ENCODE measurements at regions not wholly inside any gene's neighbourhood (a gene's known extent, or its start where the extent isn't known, plus 50 kb on each side); places are given as distances from the start of the nearest gene placed in this dataset.

DNA sequence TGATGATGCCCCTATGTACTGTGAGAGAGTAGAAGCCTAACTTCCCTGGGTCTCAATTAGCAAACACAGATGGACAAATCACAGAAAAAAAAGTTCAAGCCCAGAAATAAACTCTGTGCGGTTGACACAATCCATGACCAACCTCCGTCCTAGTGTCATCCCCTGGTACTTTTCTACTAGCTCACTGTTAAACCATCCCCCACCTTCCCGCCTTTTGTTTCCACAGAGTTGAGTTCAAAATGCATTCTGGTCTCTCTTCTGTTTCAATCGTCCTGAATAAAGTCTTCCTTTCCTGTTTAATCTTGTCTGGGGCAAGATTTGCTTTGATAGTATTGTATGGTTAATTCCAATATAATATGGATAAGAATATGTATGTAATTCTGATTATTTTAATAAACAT, 199.9 kb downstream of the SLC6A15 start:
- H3K27me3 Mint-ChIP-seq, result no peaks in the 10 kb centered on the region
- no peaks in the 10 kb centered on the region for H3K36me3 Mint-ChIP-seq
- no peaks in the 10 kb centered on the region for H3K36me3 ChIP-seq (ENCODE audit: insufficient read depth, low read length)
- H3K9me3 ChIP-seq (ENCODE audit: low read length), result no peaks in the 10 kb centered on the region
- no peak overlapping the region for H3K27ac ChIP-seq (ENCODE audit: low read depth, low read length)
- H3K27ac Mint-ChIP-seq, result no peak overlapping the region
- no peaks in the 10 kb centered on the region for H3K27me3 ChIP-seq (ENCODE audit: insufficient read depth, low read length, poor library complexity, severe bottlenecking)
- no peaks in the 10 kb centered on the region for H3K4me1 ChIP-seq (ENCODE audit: insufficient read depth, low read length)
- no peaks in the 10 kb centered on the region for H3K4me1 Mint-ChIP-seq
- peaks cover 0 to 3% (median 0%) of the 10 kb centered on the region in 5 donors for H3K9me3 Mint-ChIP-seq
- ChIA-PET POLR2A (no interaction called here), CTCF (no interaction called here)
- DNase-seq, result no peak
- H3K4me3 ChIP-seq (ENCODE audit: low read length), result no peak overlapping the region
- H3K4me3 Mint-ChIP-seq, result no peak overlapping the region

DNA sequence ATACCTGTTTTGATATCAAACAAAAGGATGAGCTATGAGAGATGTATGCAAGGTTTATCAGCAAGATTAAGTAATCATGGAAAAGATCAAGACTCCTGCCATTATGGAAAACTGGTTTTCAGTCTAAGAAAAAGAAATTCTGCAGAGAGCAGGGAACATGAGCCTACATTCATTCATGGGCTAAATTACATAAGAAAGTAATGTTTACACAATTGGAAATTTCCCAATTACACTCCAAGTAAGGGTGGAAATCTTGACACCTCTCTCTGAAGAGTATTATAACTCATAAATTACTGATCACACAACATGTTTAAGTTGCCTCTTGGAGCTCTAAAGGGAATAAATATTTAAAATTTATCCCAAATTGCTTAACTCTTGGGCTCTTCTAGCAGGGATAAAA, 206.2 kb downstream of the SLC6A15 start:
- no peaks in the 10 kb centered on the region for H3K27me3 ChIP-seq (ENCODE audit: insufficient read depth, low read length, poor library complexity, severe bottlenecking)
- peaks cover 0 to 2% (median 0%) of the 10 kb centered on the region in 5 donors for H3K9me3 Mint-ChIP-seq
- H3K36me3 ChIP-seq (ENCODE audit: insufficient read depth, low read length), result no peaks in the 10 kb centered on the region
- H3K4me1 Mint-ChIP-seq, result no peaks in the 10 kb centered on the region
- DNase-seq, result no peak
- no peak overlapping the region for H3K4me3 Mint-ChIP-seq
- no peaks in the 10 kb centered on the region for H3K27me3 Mint-ChIP-seq
- POLR2A ChIA-PET, result no interaction called here
- H3K27ac ChIP-seq (ENCODE audit: low read depth, low read length), result no peak overlapping the region
- H3K27ac Mint-ChIP-seq, result no peak overlapping the region
- no peaks in the 10 kb centered on the region for H3K4me1 ChIP-seq (ENCODE audit: insufficient read depth, low read length)
- CTCF ChIA-PET, result no interaction called here
- no peak overlapping the region for H3K4me3 ChIP-seq (ENCODE audit: low read length)
- no peaks in the 10 kb centered on the region for H3K9me3 ChIP-seq (ENCODE audit: low read length)
- no peaks in the 10 kb centered on the region for H3K36me3 Mint-ChIP-seq

DNA sequence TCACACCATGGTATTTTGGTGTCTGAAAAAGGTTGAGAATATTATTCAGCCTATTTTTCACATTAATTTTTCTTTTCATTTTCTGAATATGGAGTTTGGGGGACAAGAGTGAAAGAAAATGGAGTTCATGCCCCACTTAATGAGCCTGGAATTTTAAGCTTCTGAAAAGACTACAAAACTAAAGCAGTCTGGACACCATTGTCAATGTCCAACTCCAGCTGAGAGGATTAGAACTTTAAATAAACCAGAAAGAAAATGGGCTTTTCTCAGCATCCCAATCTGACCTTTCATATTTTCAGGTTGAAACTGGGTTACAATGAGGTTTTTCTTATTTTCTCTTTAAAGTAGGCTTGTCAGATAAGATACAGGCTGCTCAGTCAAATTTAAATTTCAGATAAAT, 207.7 kb downstream of the SLC6A15 start:
- H3K27me3 Mint-ChIP-seq, result no peaks in the 10 kb centered on the region
- peaks cover 0 to 2% (median 0%) of the 10 kb centered on the region in 5 donors for H3K9me3 Mint-ChIP-seq
- Histone ChIP-seq H3K27me3 (ENCODE audit: insufficient read depth, low read length, poor library complexity, severe bottlenecking) (no peaks in the 10 kb centered on the region), H3K4me3 (ENCODE audit: low read length) (no peak overlapping the region), H3K4me1 (ENCODE audit: insufficient read depth, low read length) (no peaks in the 10 kb centered on the region), H3K36me3 (ENCODE audit: insufficient read depth, low read length) (no peaks in the 10 kb centered on the region), H3K9me3 (ENCODE audit: low read length) (no peaks in the 10 kb centered on the region), H3K27ac (ENCODE audit: low read depth, low read length) (no peak overlapping the region)
- ChIA-PET CTCF (no interaction called here), POLR2A (no interaction called here)
- H3K36me3 Mint-ChIP-seq, result no peaks in the 10 kb centered on the region
- H3K27ac Mint-ChIP-seq, result no peak overlapping the region
- DNase-seq, result no peak
- H3K4me1 Mint-ChIP-seq, result no peaks in the 10 kb centered on the region
- no peak overlapping the region for H3K4me3 Mint-ChIP-seq

DNA sequence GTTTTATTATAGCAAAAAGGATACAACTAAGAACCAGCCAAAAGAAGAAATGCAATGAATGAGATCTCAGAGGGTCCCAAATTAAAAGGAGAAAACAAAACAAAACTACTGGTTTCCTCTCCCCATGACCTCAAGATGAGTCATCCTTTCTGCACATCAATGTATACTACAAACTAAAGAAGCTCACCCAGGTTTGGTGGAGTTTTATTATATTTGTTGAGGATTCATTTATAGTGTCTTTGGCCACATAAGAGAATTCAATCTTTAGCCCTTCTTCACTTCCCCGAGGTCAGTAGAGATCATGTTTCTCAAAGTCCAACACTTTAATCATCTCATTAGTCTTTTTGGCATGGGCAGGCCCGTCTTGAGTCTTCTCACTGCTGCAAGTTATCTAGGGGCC, 210.6 kb downstream of the SLC6A15 start:
- CTCF ChIA-PET, result no interaction called here
- H3K36me3 ChIP-seq (ENCODE audit: insufficient read depth, low read length), result no peaks in the 10 kb centered on the region

DNA sequence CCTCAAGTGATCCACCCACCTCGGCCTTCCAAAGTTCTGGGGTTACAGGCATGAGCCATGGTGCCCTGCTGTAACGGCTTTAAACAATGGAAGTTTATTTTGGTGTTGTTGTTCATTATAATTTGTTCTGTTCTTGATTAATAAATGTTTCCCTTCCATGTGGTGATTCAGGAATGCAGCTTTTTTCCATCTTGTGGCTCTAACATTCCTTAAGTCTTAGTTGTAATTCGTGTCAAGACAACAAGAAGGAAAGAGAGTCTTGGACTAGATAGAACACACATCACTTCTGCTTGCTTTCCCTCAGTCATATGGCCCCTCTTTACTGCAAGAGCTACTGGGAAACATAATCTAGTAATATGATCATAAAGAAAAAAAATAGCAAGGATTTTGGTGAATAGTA, 211.6 kb downstream of the SLC6A15 start:
- ChIA-PET CTCF (no interaction called here), POLR2A (no interaction called here)
- Histone ChIP-seq H3K4me1 (ENCODE audit: insufficient read depth, low read length) (no peaks in the 10 kb centered on the region), H3K9me3 (ENCODE audit: low read length) (no peaks in the 10 kb centered on the region), H3K27ac (ENCODE audit: low read depth, low read length) (no peak overlapping the region), H3K36me3 (ENCODE audit: insufficient read depth, low read length) (no peaks in the 10 kb centered on the region), H3K4me3 (ENCODE audit: low read length) (no peak overlapping the region), H3K27me3 (ENCODE audit: insufficient read depth, low read length, poor library complexity, severe bottlenecking) (no peaks in the 10 kb centered on the region)
- peaks cover 0 to 13% (median 2%) of the 10 kb centered on the region in 5 donors for H3K9me3 Mint-ChIP-seq
- H3K4me1 Mint-ChIP-seq, result no peaks in the 10 kb centered on the region
- H3K27me3 Mint-ChIP-seq, result no peaks in the 10 kb centered on the region
- H3K36me3 Mint-ChIP-seq, result no peaks in the 10 kb centered on the region
- DNase-seq, result no peak
- H3K4me3 Mint-ChIP-seq, result no peak overlapping the region
- H3K27ac Mint-ChIP-seq, result no peak overlapping the region

More for the DNA sequence above, 210.6 kb downstream of the SLC6A15 start:
- Histone ChIP-seq H3K4me1 (ENCODE audit: insufficient read depth, low read length) (no peaks in the 10 kb centered on the region), H3K27ac (ENCODE audit: low read depth, low read length) (no peak overlapping the region), H3K9me3 (ENCODE audit: low read length) (no peaks in the 10 kb centered on the region), H3K27me3 (ENCODE audit: insufficient read depth, low read length, poor library complexity, severe bottlenecking) (no peaks in the 10 kb centered on the region), H3K4me3 (ENCODE audit: low read length) (no peak overlapping the region)
- Mint-ChIP-seq H3K9me3 (peaks cover 0 to 4% (median 2%) of the 10 kb centered on the region in 5 donors), H3K27ac (no peak overlapping the region), H3K27me3 (no peaks in the 10 kb centered on the region), H3K4me1 (no peaks in the 10 kb centered on the region), H3K36me3 (no peaks in the 10 kb centered on the region), H3K4me3 (no peak overlapping the region)
- DNase-seq, result no peak
- POLR2A ChIA-PET, result no interaction called here

GRCh38 chr12:84698576-84699333, 213.8 kb downstream of the SLC6A15 start:
- Mint-ChIP-seq H3K4me1 (no peaks in the 10 kb centered on the region), H3K4me3 (no peak overlapping the region), H3K27me3 (no peaks in the 10 kb centered on the region), H3K9me3 (peaks cover 0 to 20% (median 2%) of the 10 kb centered on the region in 5 donors), H3K27ac (no peak overlapping the region), H3K36me3 (no peaks in the 10 kb centered on the region)
- Histone ChIP-seq H3K27me3 (ENCODE audit: insufficient read depth, low read length, poor library complexity, severe bottlenecking) (no peaks in the 10 kb centered on the region), H3K9me3 (ENCODE audit: low read length) (no peaks in the 10 kb centered on the region), H3K27ac (ENCODE audit: low read depth, low read length) (no peak overlapping the region), H3K4me1 (ENCODE audit: insufficient read depth, low read length) (no peaks in the 10 kb centered on the region), H3K4me3 (ENCODE audit: low read length) (no peak overlapping the region), H3K36me3 (ENCODE audit: insufficient read depth, low read length) (no peaks in the 10 kb centered on the region)
- POLR2A ChIA-PET, result no interaction called here
- DNase-seq, result no peak
- CTCF ChIA-PET, result no interaction called here

GRCh38 chr12:84696908-84697540, 215.6 kb downstream of the SLC6A15 start:
- peaks cover 0 to 20% (median 2%) of the 10 kb centered on the region in 5 donors for H3K9me3 Mint-ChIP-seq
- H3K4me3 Mint-ChIP-seq, result no peak overlapping the region
- no peaks in the 10 kb centered on the region for H3K27me3 ChIP-seq (ENCODE audit: insufficient read depth, low read length, poor library complexity, severe bottlenecking)
- H3K4me1 ChIP-seq (ENCODE audit: insufficient read depth, low read length), result no peaks in the 10 kb centered on the region
- no peak overlapping the region for H3K27ac ChIP-seq (ENCODE audit: low read depth, low read length)
- no peaks in the 10 kb centered on the region for H3K36me3 Mint-ChIP-seq
- no peak overlapping the region for H3K27ac Mint-ChIP-seq
- DNase-seq, result no peak
- H3K4me3 ChIP-seq (ENCODE audit: low read length), result no peak overlapping the region
- no peaks in the 10 kb centered on the region for H3K27me3 Mint-ChIP-seq
- no peaks in the 10 kb centered on the region for H3K36me3 ChIP-seq (ENCODE audit: insufficient read depth, low read length)
- CTCF ChIA-PET, result no interaction called here
- no peaks in the 10 kb centered on the region for H3K9me3 ChIP-seq (ENCODE audit: low read length)
- POLR2A ChIA-PET, result no interaction called here
- no peaks in the 10 kb centered on the region for H3K4me1 Mint-ChIP-seq

DNA sequence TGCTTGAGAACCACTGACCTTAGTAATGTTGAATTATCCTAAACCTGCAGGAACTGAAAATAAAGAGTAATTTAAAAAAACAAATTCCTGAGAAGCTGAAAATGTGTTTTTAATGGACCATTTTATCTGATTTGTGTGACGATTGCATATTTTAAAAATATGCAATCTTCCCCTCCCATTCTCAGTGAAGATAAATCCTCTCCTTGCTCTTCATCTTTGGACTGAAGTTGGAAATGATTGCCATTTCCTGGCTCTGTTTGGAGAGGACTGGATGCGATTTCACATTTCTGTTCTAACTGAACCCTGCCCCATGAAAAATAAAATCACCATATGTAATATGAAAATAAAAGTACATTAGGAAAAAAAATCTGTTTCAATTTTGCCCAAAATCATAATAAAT, 216.3 kb downstream of the SLC6A15 start:
- Histone ChIP-seq H3K9me3 (ENCODE audit: low read length) (no peaks in the 10 kb centered on the region), H3K27ac (ENCODE audit: low read depth, low read length) (no peak overlapping the region), H3K4me3 (ENCODE audit: low read length) (no peak overlapping the region), H3K36me3 (ENCODE audit: insufficient read depth, low read length) (no peaks in the 10 kb centered on the region), H3K27me3 (ENCODE audit: insufficient read depth, low read length, poor library complexity, severe bottlenecking) (no peaks in the 10 kb centered on the region), H3K4me1 (ENCODE audit: insufficient read depth, low read length) (no peaks in the 10 kb centered on the region)
- CTCF ChIA-PET, result no interaction called here
- POLR2A ChIA-PET, result no interaction called here
- H3K27me3 Mint-ChIP-seq, result no peaks in the 10 kb centered on the region
- H3K4me3 Mint-ChIP-seq, result no peak overlapping the region
- no peaks in the 10 kb centered on the region for H3K4me1 Mint-ChIP-seq
- peaks cover 0 to 20% (median 2%) of the 10 kb centered on the region in 5 donors for H3K9me3 Mint-ChIP-seq
- DNase-seq, result no peak
- no peak overlapping the region for H3K27ac Mint-ChIP-seq
- no peaks in the 10 kb centered on the region for H3K36me3 Mint-ChIP-seq
